Keratinocyte (primary cell): ENCODE measurements at regions not wholly inside any gene's neighbourhood (a gene's known extent, or its start where the extent isn't known, plus 50 kb on each side); places are given as distances from the start of the nearest gene placed in this dataset.

Experiments
- DNase-seq: peaks from one replicate; pipeline ENCODE4 v3.0.0-alpha.2; 2011; ENCODE audit warnings: low read depth, missing footprints, low spot score
- FAIRE-seq: peaks from 2 replicates; lab custom pipeline; 2011; peaks lifted over from hg19 to GRCh38; lab: Jason Lieb, UNC
- H2AFZ ChIP-seq: 2 replicates; pipeline ENCODE4 v1.6.0; 2012; ENCODE audit warnings: low read length, control low read depth, inconsistent platforms; ENCODE audit not compliant: control insufficient read depth
- H3K27ac ChIP-seq: 2 replicates; pipeline ENCODE4 v1.5.1; 2011; ENCODE audit warnings: low read length; ENCODE audit not compliant: control insufficient read depth, insufficient read depth
- H3K27me3 ChIP-seq: 3 replicates; pipeline ENCODE4 v1.6.0; 2011; ENCODE audit warnings: low read length; ENCODE audit not compliant: control insufficient read depth, insufficient read depth; ENCODE audit errors: extremely low read depth
- H3K36me3 ChIP-seq, 2 experiments: 2 replicates in 1 of 2; 3 replicates in 1 of 2; pipeline ENCODE4 v1.5.1; 2011; ENCODE audit warnings: low read length in 2 of 2, mild to moderate bottlenecking in 1 of 2; ENCODE audit not compliant: control insufficient read depth in 2 of 2, insufficient read depth in 2 of 2; ENCODE audit errors: extremely low read depth in 1 of 2
- H3K4me1 ChIP-seq: 3 replicates; pipeline ENCODE4 v1.5.1; 2011; ENCODE audit warnings: low read length; ENCODE audit not compliant: control insufficient read depth, insufficient read depth; ENCODE audit errors: extremely low read depth
- H3K4me2 ChIP-seq: 3 replicates; pipeline ENCODE4 v1.6.0; 2011; ENCODE audit warnings: low read depth, low read length; ENCODE audit not compliant: control insufficient read depth, insufficient read depth; ENCODE audit errors: extremely low read depth
- H3K4me3 ChIP-seq, 3 experiments: fragments of 200-600 bp in 1 of 3; sonication (generic) in 1 of 3; 2 replicates in 2 of 3; 3 replicates in 1 of 3; pipeline ENCODE4 v1.5.1; 2011 to 2016; ENCODE audit warnings: low read length in 3 of 3, mild to moderate bottlenecking in 3 of 3, control low read depth in 2 of 3, inconsistent platforms in 1 of 3, low read depth in 1 of 3, mixed read lengths in 1 of 3, mixed run types in 1 of 3, moderate library complexity in 1 of 3; ENCODE audit not compliant: control insufficient read depth in 2 of 3, insufficient read depth in 2 of 3; ENCODE audit errors: extremely low read depth in 1 of 3
- H3K79me2 ChIP-seq: 2 replicates; pipeline ENCODE4 v1.6.0; 2012; ENCODE audit warnings: low read length; ENCODE audit not compliant: control insufficient read depth, insufficient read depth
- H3K9ac ChIP-seq: 3 replicates; pipeline ENCODE4 v1.6.0; 2011; ENCODE audit warnings: low read length; ENCODE audit not compliant: control insufficient read depth, insufficient read depth; ENCODE audit errors: extremely low read depth
- H3K9me1 ChIP-seq: 3 replicates; pipeline ENCODE4 v1.6.0; 2011; ENCODE audit warnings: low read length; ENCODE audit not compliant: control insufficient read depth, insufficient read depth; ENCODE audit errors: extremely low read depth
- H3K9me3 ChIP-seq: 2 replicates; pipeline ENCODE4 v1.5.1; 2012; ENCODE audit warnings: low read depth, low read length; ENCODE audit not compliant: control insufficient read depth
- H4K20me1 ChIP-seq: 3 replicates; pipeline ENCODE4 v1.6.0; 2011; ENCODE audit warnings: low read length; ENCODE audit not compliant: control insufficient read depth, insufficient read depth; ENCODE audit errors: extremely low read depth
- EZH2 ChIP-seq: IDR thresholded peaks from one replicate; pipeline ENCODE4 v1.6.1; 2012; ENCODE audit warnings: inconsistent platforms, mild to moderate bottlenecking, low read length, moderate library complexity
- dilution Hi-C: fragments of 300-500 bp; cut with MboI; formaldehyde crosslinking; loops from one replicate; pipeline ENCODE4 v1.7.0; 2020; ENCODE audit warnings: low sequenced_read_pairs; ENCODE audit not compliant: extremely low pct_ligation_motif_present
- TF ChIP-seq, protein P1 (sequence below), 3 experiments: IDR thresholded peaks in 1 of 3; conservative IDR thresholded peaks in 1 of 3; optimal IDR thresholded peaks in 1 of 3; 2 replicates in 2 of 3; 3 replicates in 1 of 3; pipeline versions ENCODE3 to v1.5.1; 2011; ENCODE audit warnings: low read length in 3 of 3, mild to moderate bottlenecking in 3 of 3, moderate library complexity in 2 of 3, control low read depth in 1 of 3, inconsistent platforms in 1 of 3; ENCODE audit not compliant: insufficient read depth in 2 of 3; ENCODE audit errors: extremely low read depth in 1 of 3

- H3K9me1 ChIP-seq = no peaks in the 10 kb centered on the region
- DNase-seq = no peak
- no peaks in the 10 kb centered on the region for H3K4me1 ChIP-seq
- H3K27ac ChIP-seq = no peak overlapping the region
- dilution Hi-C loops = no loop called here
- no peaks in the 10 kb centered on the region for H3K79me2 ChIP-seq
- no peak overlapping the region for H3K4me2 ChIP-seq
- H3K36me3 ChIP-seq = no peaks in the 10 kb centered on the region
- H2AFZ ChIP-seq = no peak overlapping the region
- no peaks in the 10 kb centered on the region for H4K20me1 ChIP-seq
- H3K27me3 ChIP-seq = no peaks in the 10 kb centered on the region
- no peak overlapping the region for H3K4me3 ChIP-seq
- TF ChIP-seq EZH2 = no peak
- TF ChIP-seq, protein P1, sequence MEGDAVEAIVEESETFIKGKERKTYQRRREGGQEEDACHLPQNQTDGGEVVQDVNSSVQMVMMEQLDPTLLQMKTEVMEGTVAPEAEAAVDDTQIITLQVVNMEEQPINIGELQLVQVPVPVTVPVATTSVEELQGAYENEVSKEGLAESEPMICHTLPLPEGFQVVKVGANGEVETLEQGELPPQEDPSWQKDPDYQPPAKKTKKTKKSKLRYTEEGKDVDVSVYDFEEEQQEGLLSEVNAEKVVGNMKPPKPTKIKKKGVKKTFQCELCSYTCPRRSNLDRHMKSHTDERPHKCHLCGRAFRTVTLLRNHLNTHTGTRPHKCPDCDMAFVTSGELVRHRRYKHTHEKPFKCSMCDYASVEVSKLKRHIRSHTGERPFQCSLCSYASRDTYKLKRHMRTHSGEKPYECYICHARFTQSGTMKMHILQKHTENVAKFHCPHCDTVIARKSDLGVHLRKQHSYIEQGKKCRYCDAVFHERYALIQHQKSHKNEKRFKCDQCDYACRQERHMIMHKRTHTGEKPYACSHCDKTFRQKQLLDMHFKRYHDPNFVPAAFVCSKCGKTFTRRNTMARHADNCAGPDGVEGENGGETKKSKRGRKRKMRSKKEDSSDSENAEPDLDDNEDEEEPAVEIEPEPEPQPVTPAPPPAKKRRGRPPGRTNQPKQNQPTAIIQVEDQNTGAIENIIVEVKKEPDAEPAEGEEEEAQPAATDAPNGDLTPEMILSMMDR (optimal IDR thresholded peaks at IDR 0.05 in 1 of 3, IDR thresholded peaks at IDR 0.05 in 1 of 3, conservative IDR thresholded peaks at IDR 0.05 in 1 of 3; ENCODE audit: extremely low read depth in 1 of 3, insufficient read depth in 2 of 3, low read length in 3 of 3) = no peak
- no peak for FAIRE-seq
- H3K9ac ChIP-seq = no peak overlapping the region
- no peaks in the 10 kb centered on the region for H3K9me3 ChIP-seq
Observed at GRCh38 chr5:126220725-126221124, 202.5 kb upstream of the GRAMD2B start.

- Histone ChIP-seq H3K4me1 (no peaks in the 10 kb centered on the region), H3K27me3 (no peaks in the 10 kb centered on the region), H3K27ac (no peak overlapping the region), H3K9ac (no peak overlapping the region), H3K9me1 (no peaks in the 10 kb centered on the region), H3K36me3 (no peaks in the 10 kb centered on the region), H2AFZ (no peak overlapping the region), H3K79me2 (no peaks in the 10 kb centered on the region), H4K20me1 (no peaks in the 10 kb centered on the region), H3K4me2 (no peak overlapping the region), H3K4me3 (no peak overlapping the region), H3K9me3 (no peaks in the 10 kb centered on the region)
- TF ChIP-seq, protein P1 (optimal IDR thresholded peaks at IDR 0.05 in 1 of 3, IDR thresholded peaks at IDR 0.05 in 1 of 3, conservative IDR thresholded peaks at IDR 0.05 in 1 of 3; ENCODE audit: extremely low read depth in 1 of 3, insufficient read depth in 2 of 3, low read length in 3 of 3) = no peak
- TF ChIP-seq EZH2 = no peak
- dilution Hi-C loops = no loop called here
- FAIRE-seq (no peak), DNase-seq (no peak)
Observed at GRCh38 chr5:126228934-126229333, 194.3 kb upstream of the GRAMD2B start.
